ENCODE measurements at regions not wholly inside any gene's neighbourhood (a gene's known extent, or its start where the extent isn't known, plus 50 kb on each side); places are given as distances from the start of the nearest gene placed in this dataset.

- intact Hi-C loops (cut with micrococcal nuclease; ENCODE audit: unreplicated experiment), result loop anchor here (10.0 kb wide), 2 partner anchors 647 to 817 kb away; no protein-coding TSS in a partner anchor
These were observed 219.6 kb downstream of the CYP26B1 start for GRCh38 chr2:71927757-71928715.

More at GRCh38 chr2:71927757-71928715, 219.6 kb downstream of the CYP26B1 start:
- ATAC-seq, result no peak
- Histone ChIP-seq H3K27ac (ENCODE audit: low read length) (no peak overlapping the region), H3K27me3 (ENCODE audit: control insufficient read depth, insufficient read depth, low read length) (no peaks in the 10 kb centered on the region), H3K4me3 (ENCODE audit: low read depth in 2 of 2, low read length in 2 of 2) (no peak overlapping the region), H3K9me3 (ENCODE audit: control insufficient read depth, insufficient read depth, low read depth, low read length) (no peaks in the 10 kb centered on the region), H3K4me1 (ENCODE audit: control insufficient read depth, insufficient read depth, low read length) (no peaks in the 10 kb centered on the region), H3K36me3 (ENCODE audit: control insufficient read depth, insufficient read depth, low read length) (no peaks in the 10 kb centered on the region)
- ChIA-PET CTCF (no interaction called here), POLR2A (no interaction called here)
- DNase-seq (ENCODE audit: low read depth, low spot score), result no peak
- no TSS peak for BruUV-seq (replicated peaks)
- in situ Hi-C loops (cut with HindIII; ENCODE audit: low pct_unique_long_range_greater_than_20kb, low sequenced_read_pairs), result no loop called here
- TF ChIP-seq TCF7L2 (IDR thresholded peaks at IDR 0.05; ENCODE audit: low read depth, low read length), result no peak
- no peak for TF ChIP-seq REST (IDR thresholded peaks at IDR 0.05; ENCODE audit: insufficient read depth in 1 of 2, low read depth in 2 of 2, low read length in 1 of 2)
- TF ChIP-seq CTCF (IDR thresholded peaks at IDR 0.05), result no peak
- no peak for TF ChIP-seq POLR2AphosphoS5 (IDR thresholded peaks at IDR 0.05; ENCODE audit: low read depth, low read length)
- no peak for TF ChIP-seq SIN3A (IDR thresholded peaks at IDR 0.05; ENCODE audit: borderline replicate concordance, insufficient read depth, low read depth, low read length)
